Mesenchymal stem cell (in vitro differentiated cells and primary cell): ENCODE measurements at regions not wholly inside any gene's neighbourhood (a gene's known extent, or its start where the extent isn't known, plus 50 kb on each side); places are given as distances from the start of the nearest gene placed in this dataset.

Source experiments
- DNase-seq: peaks from one replicate; pipeline ENCODE4 v3.0.0-alpha.2; 2013
- H2AFZ ChIP-seq: one replicate; pipeline ENCODE4 v1.6.1; 2013; ENCODE audit warnings: low read depth, mild to moderate bottlenecking, control low read depth, inconsistent platforms, low read length, moderate library complexity
- H2AK5ac ChIP-seq: 2 replicates; pipeline ENCODE4 v1.6.1; 2013; ENCODE audit warnings: low read length, moderate library complexity, mild to moderate bottlenecking, inconsistent platforms; ENCODE audit not compliant: severe bottlenecking
- H2BK120ac ChIP-seq: one replicate; pipeline ENCODE4 v1.6.1; 2013; ENCODE audit warnings: low read depth, mild to moderate bottlenecking, inconsistent platforms, low read length, moderate library complexity
- H2BK12ac ChIP-seq, 2 experiments: one replicate each; pipeline ENCODE4 v1.6.1; 2013; ENCODE audit warnings: inconsistent platforms in 2 of 2, low read length in 2 of 2, mild to moderate bottlenecking in 2 of 2, moderate library complexity in 2 of 2, control low read depth in 1 of 2
- H2BK15ac ChIP-seq: one replicate; pipeline ENCODE4 v1.6.1; 2013; ENCODE audit warnings: mild to moderate bottlenecking, low read depth, inconsistent platforms; ENCODE audit not compliant: poor library complexity, severe bottlenecking
- H2BK5ac ChIP-seq: 2 replicates; pipeline ENCODE4 v1.6.1; 2013; ENCODE audit warnings: low read depth, mild to moderate bottlenecking, low read length, control low read depth, inconsistent platforms; ENCODE audit not compliant: poor library complexity, severe bottlenecking
- H3K14ac ChIP-seq, 2 experiments: one replicate each; pipeline ENCODE4 v1.6.1; 2013; ENCODE audit warnings: inconsistent platforms in 2 of 2, low read length in 2 of 2, control low read depth in 1 of 2, mild to moderate bottlenecking in 1 of 2, moderate library complexity in 1 of 2
- H3K18ac ChIP-seq, 2 experiments: one replicate each; pipeline ENCODE4 v1.6.1; 2013; ENCODE audit warnings: inconsistent platforms in 2 of 2, low read length in 2 of 2, control low read depth in 1 of 2, low read depth in 1 of 2, mild to moderate bottlenecking in 1 of 2
- H3K23ac ChIP-seq, 2 experiments: one replicate each; pipeline ENCODE4 v1.6.1; 2013; ENCODE audit warnings: inconsistent platforms in 2 of 2, low read length in 2 of 2, mild to moderate bottlenecking in 2 of 2, moderate library complexity in 2 of 2, control low read depth in 1 of 2
- H3K27ac ChIP-seq: 2 replicates; pipeline ENCODE4 v1.5.1; 2013; ENCODE audit warnings: mild to moderate bottlenecking, moderate library complexity, low read length, control low read depth, inconsistent platforms; ENCODE audit not compliant: poor library complexity, severe bottlenecking
- H3K27me3 ChIP-seq, 2 experiments: 2 replicates each; pipeline versions ENCODE4 v1.6.1 to v1.7.0; 2013; ENCODE audit warnings: low read length in 2 of 2, mild to moderate bottlenecking in 2 of 2, moderate library complexity in 2 of 2, control low read depth in 1 of 2, inconsistent platforms in 1 of 2; ENCODE audit not compliant: control insufficient read depth in 1 of 2, insufficient read depth in 1 of 2
- H3K36me3 ChIP-seq, 2 experiments: 2 replicates each; pipeline versions ENCODE4 v1.6.1 to v1.7.0; 2013; ENCODE audit warnings: low read length in 2 of 2, control low read depth in 1 of 2, inconsistent platforms in 1 of 2, low read depth in 1 of 2, mild to moderate bottlenecking in 1 of 2; ENCODE audit not compliant: insufficient read depth in 2 of 2, control insufficient read depth in 1 of 2
- H3K4ac ChIP-seq, 2 experiments: one replicate each; pipeline ENCODE4 v1.6.1; 2013; ENCODE audit warnings: inconsistent platforms in 2 of 2, low read length in 2 of 2, mild to moderate bottlenecking in 2 of 2, moderate library complexity in 2 of 2, control low read depth in 1 of 2, low read depth in 1 of 2
- H3K4me1 ChIP-seq: 2 replicates; pipeline ENCODE4 v1.6.1; 2013; ENCODE audit warnings: low read depth, low read length, control low read depth; ENCODE audit not compliant: control insufficient read depth, insufficient read depth
- H3K4me2 ChIP-seq: 2 replicates; pipeline ENCODE4 v1.6.1; 2013; ENCODE audit warnings: low read length, mild to moderate bottlenecking, inconsistent platforms; ENCODE audit not compliant: poor library complexity, severe bottlenecking
- H3K4me3 ChIP-seq, 2 experiments: 2 replicates each; pipeline versions ENCODE4 v1.5.1 to v1.7.0; 2013; ENCODE audit warnings: low read length in 2 of 2, mild to moderate bottlenecking in 2 of 2, control low read depth in 1 of 2, low read depth in 1 of 2; ENCODE audit not compliant: insufficient read depth in 1 of 2
- H3K79me1 ChIP-seq: replicated peaks from 2 replicates; pipeline ENCODE4 v1.6.1; 2013; ENCODE audit warnings: mild to moderate bottlenecking, control low read depth, low read length, inconsistent platforms; ENCODE audit not compliant: poor library complexity, severe bottlenecking
- H3K9ac ChIP-seq: 2 replicates; pipeline ENCODE4 v1.7.0; 2013; ENCODE audit warnings: mild to moderate bottlenecking, low read length, moderate library complexity
- H3K9me3 ChIP-seq: 2 replicates; pipeline ENCODE4 v1.7.0; 2013; ENCODE audit warnings: mild to moderate bottlenecking, low read length; ENCODE audit not compliant: control insufficient read depth
- H4K8ac ChIP-seq: one replicate; pipeline ENCODE4 v1.6.1; 2013; ENCODE audit warnings: inconsistent platforms, mild to moderate bottlenecking, low read length, moderate library complexity
- H4K91ac ChIP-seq: one replicate; pipeline ENCODE4 v1.6.1; 2013; ENCODE audit warnings: mild to moderate bottlenecking, low read length, inconsistent platforms
- WGBS: methylation state at CpG from one replicate; pipeline ENCODE4 v1.1.7; 2013; ENCODE audit warnings: mixed read lengths; 5-methylcytosine and 5-hydroxymethylcytosine counted together

- Histone ChIP-seq H3K4me2 (no peak overlapping the region), H2AFZ (no peak overlapping the region), H3K14ac (no peak overlapping the region), H3K4me3 (no peak overlapping the region), H2BK12ac (no peak overlapping the region), H3K18ac (no peak overlapping the region), H3K79me1 (no peaks in the 10 kb centered on the region), H4K91ac (no peak overlapping the region), H3K36me3 (no peaks in the 10 kb centered on the region), H2BK5ac (no peak overlapping the region), H3K4me1 (peaks cover 7% of the 10 kb centered on the region), H3K23ac (no peak overlapping the region), H2BK15ac (no peak overlapping the region), H3K9me3 (no peaks in the 10 kb centered on the region), H2BK120ac (no peak overlapping the region), H3K4ac (no peak overlapping the region), H3K27me3 (peaks cover 0 to 10% of the 10 kb centered on the region in 2 experiments), H2AK5ac (no peak overlapping the region), H3K9ac (peak overlapping the region; percentile 39), H4K8ac (no peak overlapping the region), H3K27ac (no peak overlapping the region)
- no peak for DNase-seq
- 72% methylated on average over 2 of the region's 2 CpGs for WGBS
Observed at GRCh38 chr2:238975408-238975807, 127.5 kb downstream of the TWIST2 start.

GRCh38 chr2:238978497-238978896 lies 130.6 kb downstream of the TWIST2 start:
- Histone ChIP-seq H4K8ac (no peak overlapping the region), H3K27me3 (no peaks in the 10 kb centered on the region), H2BK15ac (no peak overlapping the region), H3K18ac (no peak overlapping the region), H3K4ac (no peak overlapping the region), H3K14ac (no peak overlapping the region), H2BK5ac (no peak overlapping the region), H3K9ac (no peak overlapping the region), H4K91ac (no peak overlapping the region), H2BK12ac (no peak overlapping the region), H3K79me1 (no peaks in the 10 kb centered on the region), H2AK5ac (no peak overlapping the region), H2AFZ (no peak overlapping the region), H3K36me3 (no peaks in the 10 kb centered on the region), H3K27ac (no peak overlapping the region), H2BK120ac (no peak overlapping the region), H3K23ac (no peak overlapping the region), H3K9me3 (no peaks in the 10 kb centered on the region), H3K4me1 (no peaks in the 10 kb centered on the region), H3K4me2 (no peak overlapping the region), H3K4me3 (no peak overlapping the region)
- 84% methylated on average over 4 of the region's 4 CpGs for WGBS
- no peak for DNase-seq

- H3K27ac ChIP-seq, result no peak overlapping the region
- no peak overlapping the region for H4K91ac ChIP-seq
- no peak overlapping the region for H3K9ac ChIP-seq
- H3K4me2 ChIP-seq, result no peak overlapping the region
- H2BK12ac ChIP-seq, result no peak overlapping the region
- no peak overlapping the region for H2BK120ac ChIP-seq
- H3K27me3 ChIP-seq, result no peaks in the 10 kb centered on the region
- WGBS, result 65% methylated on average over 4 of the region's 4 CpGs
- no peak for DNase-seq
- H3K36me3 ChIP-seq, result no peaks in the 10 kb centered on the region
- no peaks in the 10 kb centered on the region for H3K9me3 ChIP-seq
- H3K4me1 ChIP-seq, result no peaks in the 10 kb centered on the region
- H2BK5ac ChIP-seq, result no peak overlapping the region
- no peak overlapping the region for H3K18ac ChIP-seq
- no peak overlapping the region for H3K4ac ChIP-seq
- H2AFZ ChIP-seq, result no peak overlapping the region
- no peak overlapping the region for H3K4me3 ChIP-seq
- H3K23ac ChIP-seq, result no peak overlapping the region
- H2BK15ac ChIP-seq, result no peak overlapping the region
- no peak overlapping the region for H4K8ac ChIP-seq
- H2AK5ac ChIP-seq, result no peak overlapping the region
- no peak overlapping the region for H3K14ac ChIP-seq
- no peaks in the 10 kb centered on the region for H3K79me1 ChIP-seq
Observed at GRCh38 chr2:238979636-238980035, 131.8 kb downstream of the TWIST2 start.

- no peak overlapping the region for H2BK15ac ChIP-seq
- H4K8ac ChIP-seq, result no peak overlapping the region
- no peak overlapping the region for H3K9ac ChIP-seq
- no peak overlapping the region for H2BK12ac ChIP-seq
- H3K4ac ChIP-seq, result no peak overlapping the region
- no peak overlapping the region for H3K27ac ChIP-seq
- DNase-seq, result no peak
- H2BK5ac ChIP-seq, result no peak overlapping the region
- H3K79me1 ChIP-seq, result no peaks in the 10 kb centered on the region
- no peak overlapping the region for H2BK120ac ChIP-seq
- H3K23ac ChIP-seq, result no peak overlapping the region
- H3K9me3 ChIP-seq, result no peaks in the 10 kb centered on the region
- H3K18ac ChIP-seq, result no peak overlapping the region
- no peaks in the 10 kb centered on the region for H3K27me3 ChIP-seq
- H3K36me3 ChIP-seq, result no peaks in the 10 kb centered on the region
- no peak overlapping the region for H3K4me3 ChIP-seq
- H2AK5ac ChIP-seq, result no peak overlapping the region
- H3K4me2 ChIP-seq, result no peak overlapping the region
- no peak overlapping the region for H4K91ac ChIP-seq
- WGBS, result 82% methylated on average over 22 of the region's 22 CpGs
- H3K4me1 ChIP-seq, result no peaks in the 10 kb centered on the region
- H3K14ac ChIP-seq, result no peak overlapping the region
- no peak overlapping the region for H2AFZ ChIP-seq
Observed at GRCh38 chr2:238985041-238985729, 137.3 kb downstream of the TWIST2 start.
